Lower leg skin (tissue), 4 donors: ENCODE measurements at regions not wholly inside any gene's neighbourhood (a gene's known extent, or its start where the extent isn't known, plus 50 kb on each side); places are given as distances from the start of the nearest gene placed in this dataset.
"Not testable (repeated sequence)": the region's sequence is repeated elsewhere in the genome, so short reads cannot be mapped to it uniquely, and the experiment has no call there.

Source experiments
- DNase-seq, 2 donors: peaks; one replicate each; pipeline ENCODE4 v3.0.0-alpha.2; 2019; ENCODE audit warnings: low spot score in 2 of 2
- H3K4me3 ChIP-seq: fragments of 200-600 bp; sonication (generic); 2 replicates; pipeline ENCODE4 v1.5.1; 2017; ENCODE audit warnings: mild to moderate bottlenecking, low read depth; ENCODE audit not compliant: poor library complexity, severe bottlenecking
- POLR2A ChIP-seq, 2 donors: fragments of 450-650 bp; IDR thresholded peaks; one replicate each; pipeline ENCODE4 v1.6.1; 2016 to 2017; ENCODE audit warnings: antibody characterized with exemption in 2 of 2, mild to moderate bottlenecking in 1 of 2, moderate library complexity in 1 of 2
- WGBS, 2 donors: methylation state at CpG; one replicate each; pipeline ENCODE4 v1.1.5; 2018; 5-methylcytosine and 5-hydroxymethylcytosine counted together
- intact Hi-C: fragments of 100-400 bp; cut with DNase I; formaldehyde crosslinking; loops from one replicate; pipeline ENCODE4 v1.15.0; 2023; ENCODE audit warnings: low total_unique reads
- TF ChIP-seq, protein P1 (sequence below), 3 donors: fragments of 450-650 bp; IDR thresholded peaks; one replicate each; pipeline ENCODE4 v1.5.1; 2016; ENCODE audit warnings: antibody characterized with exemption in 3 of 3, mild to moderate bottlenecking in 3 of 3, moderate library complexity in 2 of 3

DNA sequence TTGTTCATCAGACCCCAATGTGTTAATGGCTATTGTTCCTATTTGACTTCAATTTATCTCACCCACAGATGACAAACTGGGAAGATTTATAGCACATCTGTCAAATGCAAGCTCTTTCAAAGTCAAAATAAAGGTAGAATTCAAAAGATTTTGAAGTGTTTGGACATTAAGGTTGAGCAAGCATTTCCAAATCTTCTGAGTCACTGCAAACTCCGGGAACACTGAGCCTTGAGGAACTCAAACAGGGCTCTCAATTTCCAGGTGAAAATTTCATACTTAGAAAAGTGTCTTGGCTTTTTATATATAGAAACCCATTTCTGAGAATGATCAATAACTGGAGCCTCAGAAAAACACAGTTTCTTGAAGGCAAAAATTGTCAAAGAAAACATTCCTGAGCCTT lies 199.5 kb upstream of the IGFBP7 start:
- H3K4me3 ChIP-seq: no peak overlapping the region
- no peak for DNase-seq
- WGBS, 2 donors: 86 to 90% methylated on average over 1 of the region's 1 CpG
- TF ChIP-seq, protein P1, sequence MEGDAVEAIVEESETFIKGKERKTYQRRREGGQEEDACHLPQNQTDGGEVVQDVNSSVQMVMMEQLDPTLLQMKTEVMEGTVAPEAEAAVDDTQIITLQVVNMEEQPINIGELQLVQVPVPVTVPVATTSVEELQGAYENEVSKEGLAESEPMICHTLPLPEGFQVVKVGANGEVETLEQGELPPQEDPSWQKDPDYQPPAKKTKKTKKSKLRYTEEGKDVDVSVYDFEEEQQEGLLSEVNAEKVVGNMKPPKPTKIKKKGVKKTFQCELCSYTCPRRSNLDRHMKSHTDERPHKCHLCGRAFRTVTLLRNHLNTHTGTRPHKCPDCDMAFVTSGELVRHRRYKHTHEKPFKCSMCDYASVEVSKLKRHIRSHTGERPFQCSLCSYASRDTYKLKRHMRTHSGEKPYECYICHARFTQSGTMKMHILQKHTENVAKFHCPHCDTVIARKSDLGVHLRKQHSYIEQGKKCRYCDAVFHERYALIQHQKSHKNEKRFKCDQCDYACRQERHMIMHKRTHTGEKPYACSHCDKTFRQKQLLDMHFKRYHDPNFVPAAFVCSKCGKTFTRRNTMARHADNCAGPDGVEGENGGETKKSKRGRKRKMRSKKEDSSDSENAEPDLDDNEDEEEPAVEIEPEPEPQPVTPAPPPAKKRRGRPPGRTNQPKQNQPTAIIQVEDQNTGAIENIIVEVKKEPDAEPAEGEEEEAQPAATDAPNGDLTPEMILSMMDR (IDR thresholded peaks at IDR 0.05): no peak
- TF ChIP-seq POLR2A (IDR thresholded peaks at IDR 0.05): no peak
- intact Hi-C loops: no loop called here

GRCh38 chr4:57308301-57308700 lies 198.1 kb upstream of the IGFBP7 start:
- TF ChIP-seq, protein P1 (IDR thresholded peaks at IDR 0.05): no peak
- TF ChIP-seq POLR2A (IDR thresholded peaks at IDR 0.05): no peak
- WGBS, 2 donors: 60 to 71% methylated on average over 2 of the region's 2 CpGs
- DNase-seq: no peak
- no peak overlapping the region for H3K4me3 ChIP-seq
- intact Hi-C loops: no loop called here

DNA sequence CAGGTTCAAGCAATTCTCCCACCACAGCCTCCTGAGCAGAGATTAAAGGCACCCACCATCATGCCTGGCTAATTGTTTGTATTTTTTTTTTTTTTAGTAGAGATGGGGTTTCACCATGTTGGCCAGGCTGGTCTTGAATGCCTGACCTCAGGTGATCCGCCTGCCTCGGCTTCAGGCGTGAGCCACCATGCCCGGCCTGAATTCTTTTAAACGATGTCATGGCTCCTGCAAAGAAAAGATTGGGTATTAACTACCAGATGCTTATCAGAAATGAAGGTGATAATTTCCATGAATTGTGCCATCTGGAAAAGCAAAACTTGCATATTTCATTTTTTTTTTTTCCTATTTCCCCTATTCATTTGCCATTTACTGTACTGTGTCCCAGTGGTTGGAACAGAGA lies 195.7 kb upstream of the IGFBP7 start:
- TF ChIP-seq, protein P1 (IDR thresholded peaks at IDR 0.05): no peak
- no peak for TF ChIP-seq POLR2A (IDR thresholded peaks at IDR 0.05)
- 80 to 89% methylated on average over 5 of the region's 5 CpGs for WGBS, 2 donors
- DNase-seq: no peak
- intact Hi-C loops: no loop called here
- H3K4me3 ChIP-seq: no peak overlapping the region

DNA sequence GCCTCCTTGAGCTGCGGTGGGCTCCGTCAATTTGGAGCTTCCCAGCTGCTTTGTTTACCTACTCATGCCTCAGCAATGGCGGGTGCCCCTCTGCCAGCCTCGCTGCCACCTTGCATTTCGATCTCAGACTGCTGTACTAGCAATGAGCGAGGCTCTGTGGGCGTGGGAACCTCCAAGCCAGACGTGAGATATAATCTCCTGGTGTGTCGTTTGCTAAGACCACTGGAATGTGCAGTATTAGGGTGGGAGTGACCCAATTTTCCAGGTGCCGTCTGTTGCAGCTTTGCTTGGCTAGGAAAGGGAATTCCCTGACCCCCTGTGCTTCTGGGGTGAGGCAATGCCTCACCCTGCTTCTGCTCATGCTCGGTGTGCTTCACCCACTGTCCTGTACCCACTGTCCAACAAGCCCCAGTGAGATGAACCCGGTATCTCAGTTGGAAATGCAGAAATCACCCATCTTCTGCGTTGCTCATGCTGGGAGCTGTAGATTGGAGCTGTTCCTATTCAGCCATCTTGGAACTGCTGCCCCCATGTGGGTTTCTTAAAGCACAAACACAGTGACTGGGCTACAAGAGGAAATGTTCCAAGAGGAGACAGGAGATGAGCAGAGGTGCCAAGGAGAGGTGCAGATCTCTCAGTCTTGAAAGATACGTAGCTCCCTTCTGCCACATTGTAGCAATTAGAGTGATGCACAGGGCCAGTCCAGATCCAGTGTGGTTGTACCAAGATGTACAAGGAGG lies 193.0 kb upstream of the IGFBP7 start:
- DNase-seq: no peak
- H3K4me3 ChIP-seq: no peak overlapping the region
- WGBS, 2 donors: 72 to 74% methylated on average over 14 of the region's 14 CpGs
- intact Hi-C loops: no loop called here
- TF ChIP-seq, protein P1 (IDR thresholded peaks at IDR 0.05): no peak

- WGBS, 2 donors: 93 to 97% methylated on average over 18 to 22 of the region's 23 CpGs
- DNase-seq, intact Hi-C loops, H3K4me3 ChIP-seq: not testable (repeated sequence)
Measured at GRCh38 chr4:57300300-57300699, 190.1 kb upstream of the IGFBP7 start.

DNA sequence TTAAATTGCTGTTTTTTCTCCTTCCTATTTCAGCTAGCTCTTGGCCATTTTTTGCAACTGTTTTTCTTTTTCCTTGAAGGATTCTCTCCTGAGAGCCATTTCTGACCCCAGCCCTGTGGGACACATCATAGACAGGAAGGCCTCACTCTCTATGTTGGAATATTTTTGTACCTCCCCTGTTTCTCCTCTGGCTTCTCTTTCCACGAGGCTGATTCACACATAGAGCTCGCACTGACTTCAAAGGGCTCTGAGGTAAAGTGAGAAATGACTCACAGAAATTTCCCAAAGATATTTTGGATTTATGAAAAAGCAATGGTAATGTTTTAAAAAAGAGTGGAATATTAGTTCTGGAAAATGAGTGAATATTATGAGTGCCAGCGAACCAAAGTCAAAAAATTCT lies 181.7 kb upstream of the IGFBP7 start:
- TF ChIP-seq POLR2A (IDR thresholded peaks at IDR 0.05): no peak
- TF ChIP-seq, protein P1 (IDR thresholded peaks at IDR 0.05): no peak
- DNase-seq: no peak
- no peak overlapping the region for H3K4me3 ChIP-seq
- WGBS, 2 donors: 45 to 47% methylated on average over 3 of the region's 3 CpGs
- intact Hi-C loops: no loop called here
